ENCODE measurements at regions not wholly inside any gene's neighbourhood (a gene's known extent, or its start where the extent isn't known, plus 50 kb on each side); places are given as distances from the start of the nearest gene placed in this dataset.

GRCh38 chr5:110359221-110359620 is 367.2 kb downstream of the TMEM232 start:
- no peak for TF ChIP-seq SPI1 (IDR thresholded peaks at IDR 0.05; ENCODE audit: borderline replicate concordance, low read depth)
- no peak for TF ChIP-seq POLR2AphosphoS5 (IDR thresholded peaks at IDR 0.05; ENCODE audit: low read depth)
- no peak for TF ChIP-seq CTCF (IDR thresholded peaks at IDR 0.05; ENCODE audit: insufficient read depth, low read length)
- no peak for TF ChIP-seq GABPA (IDR thresholded peaks at IDR 0.05; ENCODE audit: low read depth)
- TF ChIP-seq REST (IDR thresholded peaks at IDR 0.05; ENCODE audit: insufficient replicate concordance, low read depth), result no peak
